GM12878 (cell line): ENCODE measurements at regions not wholly inside any gene's neighbourhood (a gene's known extent, or its start where the extent isn't known, plus 50 kb on each side); places are given as distances from the start of the nearest gene placed in this dataset.

Source experiments
- ATAC-seq: fragments of 200-7000 bp; cut with Tn5 transposase; 3 replicates; pipeline ENCODE4 v1.9.1; 2020; ENCODE audit warnings: mild to moderate bottlenecking, moderate library complexity
- BruUV-seq: library from RNA; stranded (reverse); fragments of 400-500 nt; replicated peaks from 2 replicates; lab custom pipeline; 2021; lab: Mats Ljungman, UMichigan
- CTCF ChIA-PET: fragments of 300-600 bp; sonication (Branson Sonifier 250); formaldehyde crosslinking; extraction: SDS; loops from one replicate; lab custom pipeline; 2021; ENCODE audit warnings: inconsistent platforms; lab: Yijun Ruan, JAX
- POLR2A ChIA-PET: fragments of 350-600 bp; formaldehyde crosslinking; extraction: SDS; loops from one replicate; lab custom pipeline; 2021; ENCODE audit warnings: inconsistent platforms; lab: Charles Lee
- RAD21 ChIA-PET: fragments of 300-600 bp; sonication (Branson Sonifier 250); formaldehyde crosslinking; loops from one replicate; lab custom pipeline; 2023; ENCODE audit warnings: antibody characterized with exemption; ENCODE audit not compliant: unreplicated experiment; lab: Charles Lee
- SMC1A ChIA-PET: fragments of 300-600 bp; sonication (Branson Sonifier 250); formaldehyde crosslinking; loops from one replicate; lab custom pipeline; 2023; ENCODE audit not compliant: unreplicated experiment, uncharacterized antibody; lab: Charles Lee
- DNase-seq: peaks from one replicate; pipeline ENCODE4 v3.0.0-alpha.2; 2011; ENCODE audit warnings: low read depth, low spot score
- FAIRE-seq: peaks from 3 replicates; lab custom pipeline; 2011; peaks lifted over from hg19 to GRCh38; lab: Jason Lieb, UNC
- H2AFZ ChIP-seq: 2 replicates; pipeline ENCODE4 v1.6.0; 2011; ENCODE audit warnings: low read depth, low read length, control low read depth; ENCODE audit not compliant: control insufficient read depth
- H3K27ac ChIP-seq: 2 replicates; pipeline ENCODE4 v1.5.1; 2011; ENCODE audit warnings: control low read depth; ENCODE audit not compliant: control insufficient read depth, insufficient read depth
- H3K27me3 ChIP-seq, 2 experiments: replicated peaks in 1 of 2; 2 replicates each; pipeline versions ENCODE4 v1.6.0 to v1.6.1; 2011; ENCODE audit warnings: low read length in 1 of 2; ENCODE audit not compliant: control insufficient read depth in 2 of 2, insufficient read depth in 2 of 2
- H3K36me3 ChIP-seq, 2 experiments: 2 replicates each; pipeline ENCODE4 v1.5.1; 2011; ENCODE audit warnings: low read length in 1 of 2; ENCODE audit not compliant: control insufficient read depth in 2 of 2, insufficient read depth in 2 of 2
- H3K4me1 ChIP-seq: 2 replicates; pipeline ENCODE4 v1.6.1; 2011; ENCODE audit warnings: mild to moderate bottlenecking, low read length, moderate library complexity, mixed read lengths; ENCODE audit not compliant: control insufficient read depth, insufficient read depth
- H3K4me2 ChIP-seq: 2 replicates; pipeline ENCODE4 v1.6.0; 2011; ENCODE audit warnings: control low read depth; ENCODE audit not compliant: control insufficient read depth, insufficient read depth
- H3K4me3 ChIP-seq: fragments of 200-600 bp; sonication (generic); 2 replicates; pipeline ENCODE4 v1.5.1; 2016
- H3K79me2 ChIP-seq: 2 replicates; pipeline ENCODE4 v1.6.0; 2011; ENCODE audit warnings: low read length; ENCODE audit not compliant: control insufficient read depth, insufficient read depth
- H3K9ac ChIP-seq: 2 replicates; pipeline ENCODE4 v1.8.0; 2011; ENCODE audit warnings: low read length, control low read depth, mixed read lengths; ENCODE audit not compliant: control insufficient read depth, insufficient read depth
- H3K9me3 ChIP-seq: replicated peaks from 3 replicates; pipeline ENCODE4 v1.5.1; 2011; ENCODE audit warnings: mild to moderate bottlenecking, low read length; ENCODE audit not compliant: control insufficient read depth, insufficient read depth
- H4K20me1 ChIP-seq: 2 replicates; pipeline ENCODE4 v1.6.0; 2011; ENCODE audit not compliant: control insufficient read depth, insufficient read depth
- FOXK2 ChIP-seq: fragments of 450-650 bp; IDR thresholded peaks from 2 replicates; pipeline ENCODE4 v1.6.1; 2017; ENCODE audit warnings: mild to moderate bottlenecking, moderate library complexity
- FOXM1 ChIP-seq: IDR thresholded peaks from 2 replicates; pipeline ENCODE4 v1.6.1; 2012; ENCODE audit warnings: low read depth, mild to moderate bottlenecking, inconsistent platforms, low read length, moderate library complexity
- NFIC ChIP-seq: IDR thresholded peaks from 2 replicates; pipeline ENCODE4 v1.6.1; 2012; ENCODE audit warnings: low read depth, mild to moderate bottlenecking, inconsistent platforms, low read length, moderate library complexity
- PAX5 ChIP-seq: IDR thresholded peaks from 2 replicates; pipeline ENCODE4 v1.6.1; 2011; ENCODE audit warnings: low read depth, low read length, borderline replicate concordance
- PAX8 ChIP-seq: fragments of 450-650 bp; IDR thresholded peaks from 2 replicates; pipeline ENCODE4 v1.6.1; 2017; ENCODE audit warnings: mild to moderate bottlenecking, moderate library complexity
- PML ChIP-seq: IDR thresholded peaks from 2 replicates; pipeline ENCODE4 v1.6.1; 2012; ENCODE audit warnings: low read length, inconsistent platforms
- RCOR1 ChIP-seq: conservative IDR thresholded peaks from 2 replicates; pipeline ENCODE4 v1.6.1; 2012; ENCODE audit warnings: low read depth, low read length, improper control_type of control experiment
- RELA ChIP-seq: fragments of 450-650 bp; IDR thresholded peaks from 2 replicates; pipeline ENCODE4 v1.8.0; 2014; ENCODE audit warnings: borderline replicate concordance; ENCODE audit not compliant: partially characterized antibody
- SMAD1 ChIP-seq: fragments of 450-650 bp; IDR thresholded peaks from 2 replicates; pipeline ENCODE4 v1.6.1; 2018; ENCODE audit warnings: mild to moderate bottlenecking, low read depth; ENCODE audit not compliant: partially characterized antibody
- SREBF2 ChIP-seq: IDR thresholded peaks from 2 replicates; pipeline ENCODE4 v1.6.1; 2012; ENCODE audit warnings: mild to moderate bottlenecking, low read length
- SUPT20H ChIP-seq: IDR thresholded peaks from 2 replicates; pipeline ENCODE4 v1.6.1; 2011; ENCODE audit warnings: low read depth, mild to moderate bottlenecking, low read length, moderate library complexity, borderline replicate concordance; ENCODE audit not compliant: control insufficient read depth
- TARDBP ChIP-seq: IDR thresholded peaks from 2 replicates; pipeline ENCODE4 v1.6.1; 2016; ENCODE audit warnings: borderline replicate concordance
- WGBS: methylation state at CpG from one replicate; pipeline ENCODE4 v1.1.6; 2016; ENCODE audit warnings: low lambda C conversion rate; ENCODE audit not compliant: insufficient replicate concordance, insufficient coverage; ENCODE audit errors: missing lambda C conversion rate; 5-methylcytosine and 5-hydroxymethylcytosine counted together
- in situ Hi-C: fragments of 300-500 bp; cut with MboI; formaldehyde crosslinking; loops from 9 replicates; pipeline ENCODE4 v1.14.3; 2018; ENCODE audit warnings: mixed read lengths
- intact Hi-C: fragments of 100-400 bp; cut with micrococcal nuclease; formaldehyde crosslinking; loops from one replicate; pipeline ENCODE4 v1.14.2; 2022; ENCODE audit not compliant: unreplicated experiment
- TF ChIP-seq, protein P1 (sequence below): fragments of 450-650 bp; formaldehyde crosslinking; IDR thresholded peaks from 2 replicates; pipeline ENCODE4 v1.5.0; 2022; ENCODE audit warnings: mild to moderate bottlenecking, missing genetic modification characterization
- TF ChIP-seq, protein P2 (sequence below): fragments of 450-650 bp; IDR thresholded peaks from 2 replicates; pipeline ENCODE4 v1.6.1; 2018; ENCODE audit warnings: borderline replicate concordance, mild to moderate bottlenecking; ENCODE audit not compliant: partially characterized antibody

GRCh38 chr9:106620081-106620480 is 242.9 kb upstream of the ZNF462 start:
- intact Hi-C loops (no loop called here), in situ Hi-C loops (no loop called here)
- ChIA-PET SMC1A (no interaction called here), CTCF (interaction anchor here (0.7 kb wide), 1 partner anchor 11 kb away, joined by 3 read pairs; no protein-coding TSS in a partner anchor), POLR2A (no interaction called here), RAD21 (no interaction called here)
- Histone ChIP-seq H4K20me1 (no peaks in the 10 kb centered on the region), H3K4me1 (no peaks in the 10 kb centered on the region), H3K4me3 (no peak overlapping the region), H3K4me2 (no peak overlapping the region), H3K36me3 (no peaks in the 10 kb centered on the region), H3K9ac (no peak overlapping the region), H3K27me3 (no peaks in the 10 kb centered on the region), H3K79me2 (no peaks in the 10 kb centered on the region), H3K9me3 (no peaks in the 10 kb centered on the region), H2AFZ (no peak overlapping the region), H3K27ac (no peak overlapping the region)
- ATAC-seq (no peak), FAIRE-seq (no peak), DNase-seq (no peak)
- no peak for TF ChIP-seq RCOR1
- TF ChIP-seq PML, result no peak
- no peak for TF ChIP-seq TARDBP
- TF ChIP-seq PAX5, result no peak
- TF ChIP-seq FOXM1, result no peak
- TF ChIP-seq, protein P1, sequence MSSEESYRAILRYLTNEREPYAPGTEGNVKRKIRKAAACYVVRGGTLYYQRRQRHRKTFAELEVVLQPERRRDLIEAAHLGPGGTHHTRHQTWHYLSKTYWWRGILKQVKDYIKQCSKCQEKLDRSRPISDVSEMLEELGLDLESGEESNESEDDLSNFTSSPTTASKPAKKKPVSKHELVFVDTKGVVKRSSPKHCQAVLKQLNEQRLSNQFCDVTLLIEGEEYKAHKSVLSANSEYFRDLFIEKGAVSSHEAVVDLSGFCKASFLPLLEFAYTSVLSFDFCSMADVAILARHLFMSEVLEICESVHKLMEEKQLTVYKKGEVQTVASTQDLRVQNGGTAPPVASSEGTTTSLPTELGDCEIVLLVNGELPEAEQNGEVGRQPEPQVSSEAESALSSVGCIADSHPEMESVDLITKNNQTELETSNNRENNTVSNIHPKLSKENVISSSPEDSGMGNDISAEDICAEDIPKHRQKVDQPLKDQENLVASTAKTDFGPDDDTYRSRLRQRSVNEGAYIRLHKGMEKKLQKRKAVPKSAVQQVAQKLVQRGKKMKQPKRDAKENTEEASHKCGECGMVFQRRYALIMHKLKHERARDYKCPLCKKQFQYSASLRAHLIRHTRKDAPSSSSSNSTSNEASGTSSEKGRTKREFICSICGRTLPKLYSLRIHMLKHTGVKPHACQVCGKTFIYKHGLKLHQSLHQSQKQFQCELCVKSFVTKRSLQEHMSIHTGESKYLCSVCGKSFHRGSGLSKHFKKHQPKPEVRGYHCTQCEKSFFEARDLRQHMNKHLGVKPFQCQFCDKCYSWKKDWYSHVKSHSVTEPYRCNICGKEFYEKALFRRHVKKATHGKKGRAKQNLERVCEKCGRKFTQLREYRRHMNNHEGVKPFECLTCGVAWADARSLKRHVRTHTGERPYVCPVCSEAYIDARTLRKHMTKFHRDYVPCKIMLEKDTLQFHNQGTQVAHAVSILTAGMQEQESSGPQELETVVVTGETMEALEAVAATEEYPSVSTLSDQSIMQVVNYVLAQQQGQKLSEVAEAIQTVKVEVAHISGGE, result no peak
- no peak for TF ChIP-seq SREBF2
- TF ChIP-seq, protein P2, sequence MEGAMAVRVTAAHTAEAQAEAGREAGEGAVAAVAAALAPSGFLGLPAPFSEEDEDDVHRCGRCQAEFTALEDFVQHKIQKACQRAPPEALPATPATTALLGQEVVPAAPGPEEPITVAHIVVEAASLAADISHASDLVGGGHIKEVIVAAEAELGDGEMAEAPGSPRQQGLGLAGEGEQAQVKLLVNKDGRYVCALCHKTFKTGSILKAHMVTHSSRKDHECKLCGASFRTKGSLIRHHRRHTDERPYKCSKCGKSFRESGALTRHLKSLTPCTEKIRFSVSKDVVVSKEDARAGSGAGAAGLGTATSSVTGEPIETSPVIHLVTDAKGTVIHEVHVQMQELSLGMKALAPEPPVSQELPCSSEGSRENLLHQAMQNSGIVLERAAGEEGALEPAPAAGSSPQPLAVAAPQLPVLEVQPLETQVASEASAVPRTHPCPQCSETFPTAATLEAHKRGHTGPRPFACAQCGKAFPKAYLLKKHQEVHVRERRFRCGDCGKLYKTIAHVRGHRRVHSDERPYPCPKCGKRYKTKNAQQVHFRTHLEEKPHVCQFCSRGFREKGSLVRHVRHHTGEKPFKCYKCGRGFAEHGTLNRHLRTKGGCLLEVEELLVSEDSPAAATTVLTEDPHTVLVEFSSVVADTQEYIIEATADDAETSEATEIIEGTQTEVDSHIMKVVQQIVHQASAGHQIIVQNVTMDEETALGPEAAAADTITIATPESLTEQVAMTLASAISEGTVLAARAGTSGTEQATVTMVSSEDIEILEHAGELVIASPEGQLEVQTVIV, result no peak
- TF ChIP-seq FOXK2, result no peak
- no peak for TF ChIP-seq PAX8
- no peak for TF ChIP-seq SUPT20H
- TF ChIP-seq SMAD1, result no peak
- no peak for TF ChIP-seq NFIC
- no peak for TF ChIP-seq RELA
- 44% methylated on average over 2 of the region's 2 CpGs for WGBS
- BruUV-seq, result no TSS peak
